ENCODE measurements at regions not wholly inside any gene's neighbourhood (a gene's known extent, or its start where the extent isn't known, plus 50 kb on each side); places are given as distances from the start of the nearest gene placed in this dataset.
A peak's percentile ranks its signal among the peaks of the same experiment; 100 is the strongest.

GRCh38 chr6:156169371-156169770 lies 607.8 kb upstream of the ARID1B start:
- peaks cover 6% of the 10 kb centered on the region for H3K4me1 Mint-ChIP-seq (ENCODE audit: unreplicated experiment)
- H3K9me3 Mint-ChIP-seq (ENCODE audit: unreplicated experiment), result no peaks in the 10 kb centered on the region
- no peak for DNase-seq (ENCODE audit: low spot score)
- H3K27ac Mint-ChIP-seq (ENCODE audit: unreplicated experiment), result no peak overlapping the region
- TF ChIP-seq CTCF (IDR thresholded peaks at IDR 0.05; ENCODE audit: unreplicated experiment), result no peak
- no peaks in the 10 kb centered on the region for H3K27me3 Mint-ChIP-seq (ENCODE audit: unreplicated experiment)
- peaks cover 3% of the 10 kb centered on the region for H3K36me3 Mint-ChIP-seq (ENCODE audit: low read depth, unreplicated experiment)
- no peak overlapping the region for H3K4me3 Mint-ChIP-seq (ENCODE audit: unreplicated experiment)

GRCh38 chr6:156167625-156168071 lies 609.5 kb upstream of the ARID1B start:
- DNase-seq (ENCODE audit: low spot score), result no peak
- Mint-ChIP-seq H3K4me1 (ENCODE audit: unreplicated experiment) (peaks cover 9% of the 10 kb centered on the region), H3K36me3 (ENCODE audit: low read depth, unreplicated experiment) (no peaks in the 10 kb centered on the region), H3K9me3 (ENCODE audit: unreplicated experiment) (no peaks in the 10 kb centered on the region), H3K27ac (ENCODE audit: unreplicated experiment) (peak overlapping the region; percentile 80), H3K27me3 (ENCODE audit: unreplicated experiment) (no peaks in the 10 kb centered on the region), H3K4me3 (ENCODE audit: unreplicated experiment) (no peak overlapping the region)
- no peak for TF ChIP-seq CTCF (IDR thresholded peaks at IDR 0.05; ENCODE audit: unreplicated experiment)

- no peaks in the 10 kb centered on the region for H3K36me3 Mint-ChIP-seq (ENCODE audit: low read depth, unreplicated experiment)
- no peak overlapping the region for H3K4me3 Mint-ChIP-seq (ENCODE audit: unreplicated experiment)
- no peaks in the 10 kb centered on the region for H3K27me3 Mint-ChIP-seq (ENCODE audit: unreplicated experiment)
- no peak for TF ChIP-seq CTCF (IDR thresholded peaks at IDR 0.05; ENCODE audit: unreplicated experiment)
- H3K9me3 Mint-ChIP-seq (ENCODE audit: unreplicated experiment), result no peaks in the 10 kb centered on the region
- no peak for DNase-seq (ENCODE audit: low spot score)
- peaks cover 9% of the 10 kb centered on the region for H3K4me1 Mint-ChIP-seq (ENCODE audit: unreplicated experiment)
- peak overlapping the region; percentile 80 for H3K27ac Mint-ChIP-seq (ENCODE audit: unreplicated experiment)
These were observed 610.1 kb upstream of the ARID1B start for GRCh38 chr6:156167016-156167624.

- Mint-ChIP-seq H3K4me1 (ENCODE audit: unreplicated experiment) (peaks cover 12% of the 10 kb centered on the region), H3K27ac (ENCODE audit: unreplicated experiment) (no peak overlapping the region), H3K27me3 (ENCODE audit: unreplicated experiment) (no peaks in the 10 kb centered on the region), H3K9me3 (ENCODE audit: unreplicated experiment) (no peaks in the 10 kb centered on the region), H3K36me3 (ENCODE audit: low read depth, unreplicated experiment) (no peaks in the 10 kb centered on the region), H3K4me3 (ENCODE audit: unreplicated experiment) (no peak overlapping the region)
- DNase-seq (ENCODE audit: low spot score), result no peak
- no peak for TF ChIP-seq CTCF (IDR thresholded peaks at IDR 0.05; ENCODE audit: unreplicated experiment)
These were observed 611.1 kb upstream of the ARID1B start for GRCh38 chr6:156166093-156166492.

GRCh38 chr6:156164701-156165452 lies 612.3 kb upstream of the ARID1B start:
- Mint-ChIP-seq H3K36me3 (ENCODE audit: low read depth, unreplicated experiment) (no peaks in the 10 kb centered on the region), H3K4me3 (ENCODE audit: unreplicated experiment) (no peak overlapping the region), H3K9me3 (ENCODE audit: unreplicated experiment) (no peaks in the 10 kb centered on the region), H3K27me3 (ENCODE audit: unreplicated experiment) (no peaks in the 10 kb centered on the region), H3K27ac (ENCODE audit: unreplicated experiment) (no peak overlapping the region), H3K4me1 (ENCODE audit: unreplicated experiment) (peaks cover 17% of the 10 kb centered on the region)
- TF ChIP-seq CTCF (IDR thresholded peaks at IDR 0.05; ENCODE audit: unreplicated experiment), result no peak
- no peak for DNase-seq (ENCODE audit: low spot score)

Data from endothelial cell (in vitro differentiated cells).